Right lobe of liver (tissue), 6 donors: ENCODE measurements at regions not wholly inside any gene's neighbourhood (a gene's known extent, or its start where the extent isn't known, plus 50 kb on each side); places are given as distances from the start of the nearest gene placed in this dataset.
A peak's percentile ranks its signal among the peaks of the same experiment; 100 is the strongest.

Experiments used
- ATAC-seq, 4 donors: fragments of 200-7000 bp; cut with Tn5 transposase; one replicate each; pipeline ENCODE4 v1.9.1; 2020; ENCODE audit warnings: mild to moderate bottlenecking in 4 of 4, moderate library complexity in 4 of 4
- DNase-seq, 3 donors: peaks; one replicate each; pipeline ENCODE4 v3.0.0-alpha.2; 2020
- H3K27ac ChIP-seq, 3 donors: fragments of 200-600 bp; one replicate each; pipeline ENCODE4 v1.8.0; 2022
- H3K27me3 ChIP-seq, 2 donors: fragments of 200-600 bp; one replicate each; pipeline ENCODE4 v1.8.0; 2022
- H3K36me3 ChIP-seq, 4 donors: fragments of 200-600 bp; sonication (generic) in 1 of 4; one replicate each; pipeline versions ENCODE4 v1.5.1 to v1.8.0; 2017 to 2022; ENCODE audit warnings: control low read depth in 1 of 4
- H3K4me1 ChIP-seq, 4 donors: fragments of 200-600 bp; sonication (generic) in 1 of 4; one replicate each; pipeline versions ENCODE4 v1.5.1 to v1.8.0; 2017 to 2022; ENCODE audit warnings: control low read depth in 1 of 4
- H3K4me3 ChIP-seq, 3 donors: fragments of 200-600 bp; one replicate each; pipeline ENCODE4 v1.8.0; 2022
- H3K9me3 ChIP-seq, 4 donors: fragments of 200-600 bp; sonication (generic) in 1 of 4; one replicate each; pipeline versions ENCODE4 v1.5.1 to v1.8.0; 2017 to 2022; ENCODE audit warnings: control low read depth in 1 of 4
- CTCF ChIP-seq, 4 donors: fragments of 200-600 bp in 3 of 4; fragments of 450-650 bp in 1 of 4; IDR thresholded peaks; one replicate each; pipeline versions ENCODE4 v1.5.1 to v1.8.0; 2016 to 2022; ENCODE audit warnings: antibody characterized with exemption in 4 of 4, mild to moderate bottlenecking in 2 of 4
- POLR2A ChIP-seq: fragments of 450-650 bp; IDR thresholded peaks from one replicate; pipeline ENCODE4 v1.6.1; 2017; ENCODE audit warnings: antibody characterized with exemption, mild to moderate bottlenecking
- WGBS: methylation state at CpG from one replicate; pipeline ENCODE4 v1.1.6; 2018; ENCODE audit warnings: low coverage, low lambda C conversion rate; ENCODE audit not compliant: insufficient coverage; ENCODE audit errors: missing lambda C conversion rate; 5-methylcytosine and 5-hydroxymethylcytosine counted together
- intact Hi-C, 2 donors: fragments of 100-400 bp; cut with DNase I; formaldehyde crosslinking; loops; one replicate each; pipeline versions ENCODE4 v1.11.2 to v1.14.1; 2022
- donor health status: DM: no; HTN: yes; CAD: no.
- donor health status: DM: no; HTN: no; CAD: no.
- donor health status: DM: no; HTN: no; CAD: no.
- donor health status: DM: no; HTN: yes; CAD: no.
- donor health status: DM: no; HTN: yes; CAD: no.

DNA sequence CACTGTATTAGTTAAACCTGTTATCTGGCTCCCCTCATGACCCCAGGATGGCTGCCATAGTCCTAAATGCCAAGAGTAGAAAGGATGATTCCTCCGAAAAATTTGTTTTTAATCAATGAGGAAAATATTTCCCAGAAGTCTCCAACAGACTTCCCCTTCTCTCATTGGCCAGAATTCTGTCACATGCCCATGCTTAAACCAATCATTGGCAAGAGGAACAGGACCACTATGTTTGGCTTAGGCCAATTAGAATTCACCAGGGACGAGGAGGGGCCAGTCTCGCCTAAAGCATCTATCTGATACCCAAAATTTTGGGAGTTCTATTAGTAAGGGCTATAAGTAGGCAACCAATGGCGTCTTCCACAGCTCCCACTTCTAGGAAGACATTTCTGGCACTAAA lies 71.2 kb upstream of the IL6 start:
- TF ChIP-seq CTCF (IDR thresholded peaks at IDR 0.05): no peak
- no peak for TF ChIP-seq POLR2A
- Histone ChIP-seq H3K4me1 (no peaks in the 10 kb centered on the region), H3K9me3 (no peaks in the 10 kb centered on the region), H3K27me3 (no peaks in the 10 kb centered on the region), H3K36me3 (no peaks in the 10 kb centered on the region), H3K4me3 (no peak overlapping the region), H3K27ac (no peak overlapping the region)
- 76% methylated on average over 4 of the region's 4 CpGs for WGBS
- DNase-seq (no peak), ATAC-seq (no peak)
- intact Hi-C loops: no loop called here

DNA sequence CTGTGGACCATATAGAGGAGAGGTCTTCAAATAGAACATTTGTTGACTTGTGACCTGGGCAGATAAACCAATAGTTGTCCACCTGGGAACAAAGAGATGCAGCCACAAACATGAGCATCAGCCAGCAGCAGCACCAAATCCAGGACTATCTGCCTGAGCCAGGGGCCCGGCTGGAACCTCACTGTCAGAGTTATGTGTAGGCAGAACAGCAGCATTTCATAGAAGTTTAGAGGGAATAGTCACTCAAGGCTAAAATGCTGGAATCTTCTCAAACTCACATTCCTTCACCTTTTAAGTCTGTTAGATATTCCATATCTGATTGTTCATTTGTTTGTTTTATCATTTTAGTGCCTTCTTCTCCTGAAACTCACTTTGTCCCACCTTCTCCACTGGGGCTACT lies 72.2 kb upstream of the IL6 start:
- no peak for TF ChIP-seq CTCF (IDR thresholded peaks at IDR 0.05)
- no peak for TF ChIP-seq POLR2A
- intact Hi-C loops: no loop called here
- no peak overlapping the region for H3K4me3 ChIP-seq
- H3K27ac ChIP-seq: no peak overlapping the region
- no peaks in the 10 kb centered on the region for H3K36me3 ChIP-seq
- ATAC-seq (no peak), DNase-seq (no peak)
- H3K27me3 ChIP-seq: no peaks in the 10 kb centered on the region
- H3K9me3 ChIP-seq: no peaks in the 10 kb centered on the region
- H3K4me1 ChIP-seq: no peaks in the 10 kb centered on the region
- WGBS: no CpG with 5 or more reads among the region's 1 CpG

DNA sequence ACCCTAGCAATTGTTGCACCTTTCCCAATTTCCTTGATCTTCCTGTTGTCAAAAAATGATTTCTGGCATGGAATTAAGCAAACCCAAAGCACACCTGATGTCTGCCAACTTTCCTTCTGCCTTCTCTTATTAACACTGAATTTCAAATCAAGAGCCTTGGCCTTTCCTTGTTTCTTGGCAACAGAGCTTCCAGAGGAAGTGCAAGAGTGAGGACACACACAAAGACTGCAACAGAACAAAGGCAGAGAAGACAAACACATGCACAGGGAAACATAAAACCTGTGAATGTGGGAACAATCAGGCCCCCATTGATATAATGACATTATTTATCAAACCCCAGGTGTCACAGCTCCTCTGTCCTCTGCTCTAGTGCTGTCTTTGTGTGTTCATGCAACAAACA lies 73.0 kb upstream of the IL6 start:
- no peak for DNase-seq
- no peaks in the 10 kb centered on the region for H3K36me3 ChIP-seq
- ATAC-seq: peak in 1 of 4 donors; percentile 17
- no peak for TF ChIP-seq POLR2A
- TF ChIP-seq CTCF (IDR thresholded peaks at IDR 0.05): no peak
- H3K4me3 ChIP-seq: no peak overlapping the region
- H3K4me1 ChIP-seq: no peaks in the 10 kb centered on the region
- no peak overlapping the region for H3K27ac ChIP-seq
- no peaks in the 10 kb centered on the region for H3K9me3 ChIP-seq
- intact Hi-C loops: no loop called here
- no peaks in the 10 kb centered on the region for H3K27me3 ChIP-seq

DNA sequence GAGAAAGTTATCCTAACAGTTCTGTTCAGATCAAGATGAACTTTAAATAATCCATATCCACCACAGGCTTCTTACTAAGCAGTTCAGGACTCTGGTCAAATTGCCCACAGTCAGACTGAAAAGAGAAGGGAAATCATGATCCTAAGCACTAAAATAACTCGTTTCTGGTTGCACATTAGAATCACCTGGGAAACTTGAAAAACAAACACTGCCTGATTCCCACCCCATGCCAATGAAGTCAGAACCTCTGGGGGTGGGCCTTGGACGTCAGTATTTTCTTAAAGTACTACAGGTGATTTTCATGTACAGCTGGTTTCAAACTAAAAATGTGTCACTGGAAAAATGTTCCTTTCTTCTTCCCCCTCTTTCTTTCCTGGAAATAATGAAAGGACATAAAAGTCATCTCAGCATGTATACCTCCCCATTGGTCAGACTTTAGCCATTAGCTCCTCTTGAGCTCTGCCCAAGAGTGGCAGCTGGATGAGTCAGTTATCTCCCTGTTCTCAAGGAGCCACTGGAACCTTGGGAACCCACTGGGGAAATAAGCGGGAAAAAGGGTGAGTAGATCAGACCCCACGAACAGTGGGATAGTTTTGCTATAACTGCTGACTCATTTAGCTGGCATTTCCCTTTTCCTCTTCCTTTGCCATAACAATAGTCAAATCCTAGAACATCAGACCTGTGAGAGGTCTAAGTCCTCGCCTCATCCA lies 75.3 kb upstream of the IL6 start:
- H3K27me3 ChIP-seq: no peaks in the 10 kb centered on the region
- WGBS: 48% methylated on average over 5 of the region's 5 CpGs
- no peak for DNase-seq

More for the DNA sequence above, 75.3 kb upstream of the IL6 start:
- Histone ChIP-seq H3K4me1 (no peaks in the 10 kb centered on the region), H3K36me3 (no peaks in the 10 kb centered on the region), H3K4me3 (no peak overlapping the region), H3K27ac (no peak overlapping the region), H3K9me3 (no peaks in the 10 kb centered on the region)
- no peak for ATAC-seq
- TF ChIP-seq CTCF (IDR thresholded peaks at IDR 0.05): no peak
- no peak for TF ChIP-seq POLR2A
- intact Hi-C loops: no loop called here
